Middle frontal gyrus (tissue), 1 donor: ENCODE measurements at regions not wholly inside any gene's neighbourhood (a gene's known extent, or its start where the extent isn't known, plus 50 kb on each side); places are given as distances from the start of the nearest gene placed in this dataset.
"Not testable (repeated sequence)": the region's sequence is repeated elsewhere in the genome, so short reads cannot be mapped to it uniquely, and the experiment has no call there.

Experiments
- DNase-seq: peaks from one replicate; pipeline ENCODE4 v3.0.0-alpha.2; 2015; ENCODE audit warnings: low spot score; ENCODE audit errors: extremely low spot score

- no peak for DNase-seq
These were observed 89.8 kb upstream of the TLE4 start for GRCh38 chr9:79481846-79482477.

GRCh38 chr9:79485258-79485657 is 86.5 kb upstream of the TLE4 start:
- DNase-seq: no peak

GRCh38 chr9:79489261-79490000 is 82.3 kb upstream of the TLE4 start:
- DNase-seq: peak; percentile 34

- DNase-seq: no peak
These were observed 81.0 kb upstream of the TLE4 start for GRCh38 chr9:79490657-79491248.

GRCh38 chr9:79492092-79493009 is 79.4 kb upstream of the TLE4 start:
- DNase-seq: no peak

- DNase-seq: not testable (repeated sequence)
These were observed 71.4 kb upstream of the TLE4 start for GRCh38 chr9:79500196-79500864.

- DNase-seq: no peak
These were observed 70.2 kb upstream of the TLE4 start for GRCh38 chr9:79501546-79501945.

GRCh38 chr9:79507801-79508200 is 64.0 kb upstream of the TLE4 start:
- DNase-seq: no peak

GRCh38 chr9:79512251-79512650 is 59.5 kb upstream of the TLE4 start:
- DNase-seq: no peak
